Esophagus muscularis mucosa (tissue), 3 donors: ENCODE measurements at regions not wholly inside any gene's neighbourhood (a gene's known extent, or its start where the extent isn't known, plus 50 kb on each side); places are given as distances from the start of the nearest gene placed in this dataset.
A peak's percentile ranks its signal among the peaks of the same experiment; 100 is the strongest.

Source experiments
- POLR2AphosphoS5 ChIP-seq, 2 donors: sonication (generic); formaldehyde crosslinking; IDR thresholded peaks; one replicate each; pipeline ENCODE4 v1.6.1; 2017; ENCODE audit warnings: antibody characterized with exemption in 2 of 2
- TF ChIP-seq, protein P1 (sequence below), 3 experiments: fragments of 200-600 bp in 2 of 3; fragments of 450-650 bp in 1 of 3; sonication (generic) in 2 of 3; IDR thresholded peaks; one replicate each; pipeline ENCODE4 v1.5.1; 2017 to 2019; ENCODE audit warnings: antibody characterized with exemption in 3 of 3, mild to moderate bottlenecking in 2 of 3, moderate library complexity in 1 of 3

DNA sequence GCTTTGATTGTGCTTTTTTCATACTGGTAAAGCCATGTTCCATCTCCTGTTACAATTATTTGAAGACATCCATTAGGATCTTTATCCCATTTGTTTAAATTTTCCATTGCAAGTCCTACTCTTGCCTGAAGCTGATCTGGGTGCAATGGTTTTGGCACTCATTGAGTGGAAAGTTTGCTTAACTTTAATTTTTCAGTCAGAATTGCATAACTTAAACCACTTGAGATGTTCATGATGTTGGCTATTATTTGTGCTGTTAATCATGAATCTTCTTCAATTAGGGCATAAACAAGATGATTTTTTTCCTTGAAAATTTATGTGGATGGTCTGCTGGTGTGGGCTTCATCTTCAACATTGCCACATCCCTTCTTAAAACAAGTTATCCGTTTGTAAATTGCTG, 180.1 kb downstream of the ST6GAL2 start:
- TF ChIP-seq, protein P1, sequence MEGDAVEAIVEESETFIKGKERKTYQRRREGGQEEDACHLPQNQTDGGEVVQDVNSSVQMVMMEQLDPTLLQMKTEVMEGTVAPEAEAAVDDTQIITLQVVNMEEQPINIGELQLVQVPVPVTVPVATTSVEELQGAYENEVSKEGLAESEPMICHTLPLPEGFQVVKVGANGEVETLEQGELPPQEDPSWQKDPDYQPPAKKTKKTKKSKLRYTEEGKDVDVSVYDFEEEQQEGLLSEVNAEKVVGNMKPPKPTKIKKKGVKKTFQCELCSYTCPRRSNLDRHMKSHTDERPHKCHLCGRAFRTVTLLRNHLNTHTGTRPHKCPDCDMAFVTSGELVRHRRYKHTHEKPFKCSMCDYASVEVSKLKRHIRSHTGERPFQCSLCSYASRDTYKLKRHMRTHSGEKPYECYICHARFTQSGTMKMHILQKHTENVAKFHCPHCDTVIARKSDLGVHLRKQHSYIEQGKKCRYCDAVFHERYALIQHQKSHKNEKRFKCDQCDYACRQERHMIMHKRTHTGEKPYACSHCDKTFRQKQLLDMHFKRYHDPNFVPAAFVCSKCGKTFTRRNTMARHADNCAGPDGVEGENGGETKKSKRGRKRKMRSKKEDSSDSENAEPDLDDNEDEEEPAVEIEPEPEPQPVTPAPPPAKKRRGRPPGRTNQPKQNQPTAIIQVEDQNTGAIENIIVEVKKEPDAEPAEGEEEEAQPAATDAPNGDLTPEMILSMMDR (IDR thresholded peaks at IDR 0.05): no peak
- TF ChIP-seq POLR2AphosphoS5 (IDR thresholded peaks at IDR 0.05): peak in 1 of 2 donors; percentile 28
